Tibial nerve (tissue), 4 donors: ENCODE measurements at regions not wholly inside any gene's neighbourhood (a gene's known extent, or its start where the extent isn't known, plus 50 kb on each side); places are given as distances from the start of the nearest gene placed in this dataset.

Source experiments
- DNase-seq, 2 donors: peaks; one replicate each; pipeline ENCODE4 v3.0.0-alpha.2; 2019; ENCODE audit warnings: low spot score in 2 of 2
- H3K27ac ChIP-seq, 4 donors: fragments of 200-600 bp; sonication (generic) in 3 of 4; one replicate each; pipeline ENCODE4 v1.5.1; 2017 to 2019; ENCODE audit warnings: mild to moderate bottlenecking in 1 of 4
- H3K27me3 ChIP-seq, 2 donors: fragments of 200-600 bp; sonication (generic) in 1 of 2; one replicate each; pipeline versions ENCODE4 v1.5.1 to v1.6.0; 2017 to 2019
- H3K36me3 ChIP-seq, 3 donors: fragments of 200-600 bp; sonication (generic); one replicate each; pipeline ENCODE4 v1.5.1; 2018 to 2019
- H3K4me1 ChIP-seq, 4 donors: fragments of 200-600 bp; sonication (generic) in 3 of 4; one replicate each; pipeline ENCODE4 v1.5.1; 2017 to 2019
- H3K4me3 ChIP-seq, 4 donors: fragments of 200-600 bp; sonication (generic) in 3 of 4; one replicate each; pipeline ENCODE4 v1.5.1; 2017 to 2019; ENCODE audit warnings: mild to moderate bottlenecking in 1 of 4, moderate library complexity in 1 of 4
- H3K9me3 ChIP-seq, 4 donors: fragments of 200-600 bp; sonication (generic) in 3 of 4; one replicate each; pipeline ENCODE4 v1.5.1; 2017 to 2019
- EP300 ChIP-seq, 2 donors: sonication (generic); formaldehyde crosslinking; IDR thresholded peaks; one replicate each; pipeline ENCODE4 v1.6.1; 2017; ENCODE audit warnings: antibody characterized with exemption in 2 of 2, mild to moderate bottlenecking in 1 of 2
- POLR2A ChIP-seq, 2 donors: fragments of 450-650 bp; IDR thresholded peaks; one replicate each; pipeline ENCODE4 v1.6.1; 2017; ENCODE audit warnings: antibody characterized with exemption in 2 of 2, mild to moderate bottlenecking in 2 of 2, moderate library complexity in 2 of 2
- WGBS, 2 donors: methylation state at CpG; one replicate each; pipeline ENCODE4 v1.1.5; 2018; 5-methylcytosine and 5-hydroxymethylcytosine counted together
- TF ChIP-seq, protein P1 (sequence below), 5 experiments: fragments of 200-600 bp in 3 of 5; fragments of 450-650 bp in 2 of 5; sonication (generic) in 3 of 5; IDR thresholded peaks; one replicate each; pipeline ENCODE4 v1.5.1; 2016 to 2019; ENCODE audit warnings: antibody characterized with exemption in 5 of 5, mild to moderate bottlenecking in 3 of 5, moderate library complexity in 2 of 5

DNA sequence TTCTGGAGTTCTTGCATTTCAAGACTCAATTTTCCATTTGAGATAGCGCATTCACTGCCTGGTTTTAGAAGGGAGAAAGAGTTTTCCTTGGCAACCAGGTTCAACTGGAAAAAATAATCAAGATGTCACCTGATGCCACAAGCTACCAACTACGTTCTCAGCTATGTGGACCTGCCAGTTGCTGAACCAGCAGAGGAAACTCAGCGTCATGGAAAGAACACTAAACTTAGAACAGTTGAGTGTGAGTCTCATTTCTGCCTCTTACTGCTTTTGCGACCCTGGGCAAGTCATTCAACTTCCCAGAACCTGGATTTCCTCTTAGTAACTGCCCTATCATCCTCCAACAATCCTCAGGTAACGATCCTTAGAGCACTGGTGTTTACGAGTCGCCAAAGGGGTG lies 373.0 kb upstream of the ESRRG start:
- peaks cover 0 to 5% (median 0%) of the 10 kb centered on the region in 4 donors for H3K4me1 ChIP-seq
- no peaks in the 10 kb centered on the region for H3K27me3 ChIP-seq
- no peaks in the 10 kb centered on the region for H3K36me3 ChIP-seq
- H3K27ac ChIP-seq, result no peak overlapping the region
- DNase-seq, result no peak
- H3K9me3 ChIP-seq, result no peaks in the 10 kb centered on the region
- 76 to 84% methylated on average over 7 of the region's 7 CpGs for WGBS, 2 donors
- TF ChIP-seq, protein P1, sequence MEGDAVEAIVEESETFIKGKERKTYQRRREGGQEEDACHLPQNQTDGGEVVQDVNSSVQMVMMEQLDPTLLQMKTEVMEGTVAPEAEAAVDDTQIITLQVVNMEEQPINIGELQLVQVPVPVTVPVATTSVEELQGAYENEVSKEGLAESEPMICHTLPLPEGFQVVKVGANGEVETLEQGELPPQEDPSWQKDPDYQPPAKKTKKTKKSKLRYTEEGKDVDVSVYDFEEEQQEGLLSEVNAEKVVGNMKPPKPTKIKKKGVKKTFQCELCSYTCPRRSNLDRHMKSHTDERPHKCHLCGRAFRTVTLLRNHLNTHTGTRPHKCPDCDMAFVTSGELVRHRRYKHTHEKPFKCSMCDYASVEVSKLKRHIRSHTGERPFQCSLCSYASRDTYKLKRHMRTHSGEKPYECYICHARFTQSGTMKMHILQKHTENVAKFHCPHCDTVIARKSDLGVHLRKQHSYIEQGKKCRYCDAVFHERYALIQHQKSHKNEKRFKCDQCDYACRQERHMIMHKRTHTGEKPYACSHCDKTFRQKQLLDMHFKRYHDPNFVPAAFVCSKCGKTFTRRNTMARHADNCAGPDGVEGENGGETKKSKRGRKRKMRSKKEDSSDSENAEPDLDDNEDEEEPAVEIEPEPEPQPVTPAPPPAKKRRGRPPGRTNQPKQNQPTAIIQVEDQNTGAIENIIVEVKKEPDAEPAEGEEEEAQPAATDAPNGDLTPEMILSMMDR (IDR thresholded peaks at IDR 0.05), result no peak
- TF ChIP-seq EP300 (IDR thresholded peaks at IDR 0.05), result no peak
- no peak for TF ChIP-seq POLR2A (IDR thresholded peaks at IDR 0.05)
- H3K4me3 ChIP-seq, result no peak overlapping the region

DNA sequence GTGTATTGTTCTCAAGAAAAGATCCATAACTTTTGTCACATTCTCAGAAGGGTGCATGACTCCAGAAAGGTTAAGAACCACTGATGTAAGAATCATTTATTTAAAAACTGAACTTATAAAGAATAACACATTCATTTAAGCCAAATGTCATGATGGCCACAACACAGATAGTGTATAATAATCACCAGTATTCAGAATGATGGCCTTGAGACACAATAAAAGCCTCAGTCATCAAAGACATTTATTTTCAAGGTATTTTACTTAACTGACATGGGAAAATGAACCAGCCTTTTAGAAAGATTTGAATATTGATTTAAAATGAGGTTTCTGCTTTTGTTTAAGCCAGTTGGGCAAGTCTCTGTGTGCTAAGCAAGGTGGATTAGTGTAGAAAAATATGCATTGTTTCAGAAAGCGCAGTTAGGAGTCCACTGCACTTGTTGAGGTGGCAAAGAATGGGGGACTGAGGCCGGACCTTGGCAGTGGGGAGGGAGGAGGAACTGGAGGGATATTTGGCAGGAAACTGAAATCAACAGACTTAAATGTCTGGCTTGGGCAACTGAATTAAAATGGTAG lies 371.9 kb upstream of the ESRRG start:
- WGBS, 2 donors, result 81 to 87% methylated on average over 2 of the region's 2 CpGs
- no peak for DNase-seq
- Histone ChIP-seq H3K27me3 (no peaks in the 10 kb centered on the region), H3K9me3 (no peaks in the 10 kb centered on the region), H3K4me1 (peaks cover 0 to 7% (median 0%) of the 10 kb centered on the region in 4 donors), H3K4me3 (no peak overlapping the region), H3K36me3 (no peaks in the 10 kb centered on the region), H3K27ac (no peak overlapping the region)
- TF ChIP-seq POLR2A (IDR thresholded peaks at IDR 0.05), result no peak
- TF ChIP-seq EP300 (IDR thresholded peaks at IDR 0.05), result no peak
- TF ChIP-seq, protein P1 (IDR thresholded peaks at IDR 0.05), result no peak

DNA sequence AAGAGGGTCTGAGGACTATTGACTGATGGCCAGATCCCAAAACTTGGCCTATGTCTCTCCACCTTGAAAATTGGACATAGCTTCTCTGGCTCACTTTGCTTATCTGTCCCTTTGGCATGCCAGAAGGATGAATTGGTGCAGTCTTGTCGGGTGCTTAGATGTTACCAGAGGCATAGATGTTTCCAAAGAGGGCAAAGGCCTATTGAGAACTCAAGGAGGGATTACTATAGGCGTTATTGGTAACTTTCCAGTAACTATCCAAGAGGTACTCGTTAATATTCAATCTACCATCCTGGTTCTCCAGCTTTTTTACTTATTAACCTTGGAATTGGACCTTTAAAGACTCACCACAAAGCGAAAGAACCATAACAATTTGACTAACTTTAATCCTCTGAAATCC lies 368.3 kb upstream of the ESRRG start:
- DNase-seq, result no peak
- TF ChIP-seq POLR2A (IDR thresholded peaks at IDR 0.05), result no peak
- TF ChIP-seq, protein P1 (IDR thresholded peaks at IDR 0.05), result no peak
- TF ChIP-seq EP300 (IDR thresholded peaks at IDR 0.05), result no peak
- 81 to 84% methylated on average over 4 of the region's 4 CpGs for WGBS, 2 donors
- Histone ChIP-seq H3K27me3 (no peaks in the 10 kb centered on the region), H3K4me1 (peaks cover 0 to 21% (median 0%) of the 10 kb centered on the region in 4 donors), H3K36me3 (no peaks in the 10 kb centered on the region), H3K4me3 (no peak overlapping the region), H3K9me3 (no peaks in the 10 kb centered on the region), H3K27ac (peak overlapping the region in 2 of 4 donors; percentile 62 to 88)

DNA sequence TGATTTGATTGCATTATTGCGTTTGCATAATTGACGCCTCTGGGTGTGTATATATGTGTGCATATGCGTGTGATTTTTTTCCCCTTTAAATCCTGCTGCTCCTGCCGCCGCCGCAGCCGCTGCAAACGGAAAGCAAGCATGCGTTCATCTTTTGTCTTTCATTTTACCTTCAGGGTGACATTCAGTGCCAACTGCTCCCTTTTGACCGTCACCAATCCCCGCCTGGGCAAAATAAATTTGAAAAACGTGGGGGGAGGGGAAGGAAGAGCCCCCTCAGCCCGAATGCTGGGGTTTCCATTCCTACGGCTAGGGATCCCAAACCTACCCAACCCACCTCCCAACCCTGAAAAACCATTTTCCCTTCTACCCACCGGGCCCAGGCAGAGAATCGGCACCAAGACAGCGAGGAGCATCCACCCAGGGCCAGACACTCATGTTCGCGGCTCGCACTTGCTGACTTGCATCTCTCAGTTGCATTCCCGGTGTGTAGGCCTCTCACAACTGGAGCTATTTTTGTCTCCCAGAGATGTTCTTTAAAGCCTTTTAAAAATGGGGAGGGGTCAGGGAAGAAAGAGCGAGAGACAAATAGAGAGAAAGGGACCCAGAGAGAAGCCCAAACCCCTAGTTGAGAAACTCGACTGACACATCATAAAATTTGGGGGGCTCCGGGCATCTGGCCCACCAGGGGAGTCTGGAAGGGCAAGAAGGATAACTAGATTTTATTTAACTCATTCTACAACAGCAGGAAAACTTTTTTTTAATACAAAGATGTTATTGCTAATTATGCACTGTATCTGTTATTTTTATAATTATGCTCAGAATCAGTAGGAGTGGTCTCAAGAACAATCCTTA lies 367.1 kb upstream of the ESRRG start:
- no peaks in the 10 kb centered on the region for H3K27me3 ChIP-seq
- peak overlapping the region; percentile 51 to 88 (median 66) for H3K27ac ChIP-seq
- WGBS, 2 donors, result 15 to 20% methylated on average over 24 of the region's 24 CpGs
- TF ChIP-seq, protein P1 (IDR thresholded peaks at IDR 0.05), result no peak
- TF ChIP-seq POLR2A (IDR thresholded peaks at IDR 0.05) (no peak), EP300 (IDR thresholded peaks at IDR 0.05) (no peak)
- no peak for DNase-seq
- H3K9me3 ChIP-seq, result no peaks in the 10 kb centered on the region
- no peaks in the 10 kb centered on the region for H3K36me3 ChIP-seq
- H3K4me3 ChIP-seq, result peak overlapping the region; percentile 36 to 63 (median 46)
- peaks cover 0 to 21% (median 0%) of the 10 kb centered on the region in 4 donors for H3K4me1 ChIP-seq
